ENCODE measurements at regions not wholly inside any gene's neighbourhood (a gene's known extent, or its start where the extent isn't known, plus 50 kb on each side); places are given as distances from the start of the nearest gene placed in this dataset.

- DNase-seq (ENCODE audit: low spot score) = no peak
- ATAC-seq (ENCODE audit: low read depth) = no peak
Measured at GRCh38 chr18:53601344-53601743, 623.1 kb downstream of the MBD2 start.

GRCh38 chr18:53586923-53587322 lies 637.5 kb downstream of the MBD2 start:
- Histone ChIP-seq H3K4me1 (ENCODE audit: insufficient read depth, poor library complexity, severe bottlenecking) (no peaks in the 10 kb centered on the region), H3K27me3 (ENCODE audit: insufficient read depth, poor library complexity, severe bottlenecking) (no peaks in the 10 kb centered on the region), H3K36me3 (ENCODE audit: low read depth) (no peaks in the 10 kb centered on the region), H3K9me3 (ENCODE audit: severe bottlenecking) (no peaks in the 10 kb centered on the region), H3K27ac (ENCODE audit: poor library complexity, severe bottlenecking) (no peak overlapping the region), H3K4me3 (ENCODE audit: severe bottlenecking) (no peak overlapping the region)
- no peak for DNase-seq (ENCODE audit: low spot score)
- TF ChIP-seq CTCF (IDR thresholded peaks at IDR 0.05; ENCODE audit: poor library complexity, severe bottlenecking) = no peak
- ATAC-seq (ENCODE audit: low read depth) = no peak

More at GRCh38 chr18:53601344-53601743, 623.1 kb downstream of the MBD2 start:
- Histone ChIP-seq H3K27ac (ENCODE audit: poor library complexity, severe bottlenecking) (no peak overlapping the region), H3K4me1 (ENCODE audit: insufficient read depth, poor library complexity, severe bottlenecking) (no peaks in the 10 kb centered on the region), H3K4me3 (ENCODE audit: severe bottlenecking) (no peak overlapping the region), H3K27me3 (ENCODE audit: insufficient read depth, poor library complexity, severe bottlenecking) (peaks cover 6% of the 10 kb centered on the region), H3K36me3 (ENCODE audit: low read depth) (no peaks in the 10 kb centered on the region), H3K9me3 (ENCODE audit: severe bottlenecking) (no peaks in the 10 kb centered on the region)
- TF ChIP-seq CTCF (IDR thresholded peaks at IDR 0.05; ENCODE audit: poor library complexity, severe bottlenecking) = no peak
